Endodermal cell (in vitro differentiated cells): ENCODE measurements at regions not wholly inside any gene's neighbourhood (a gene's known extent, or its start where the extent isn't known, plus 50 kb on each side); places are given as distances from the start of the nearest gene placed in this dataset.

Experiments used
- DNase-seq: peaks from one replicate; pipeline ENCODE4 v3.0.0-alpha.2; 2017
- H3K27ac ChIP-seq: 2 replicates; pipeline ENCODE4 v1.5.1; 2013; ENCODE audit warnings: mild to moderate bottlenecking, low read depth, low read length, moderate library complexity
- H3K27me3 ChIP-seq: 2 replicates; pipeline ENCODE4 v1.6.1; 2013; ENCODE audit warnings: mild to moderate bottlenecking, low read length, moderate library complexity; ENCODE audit not compliant: insufficient read depth, control insufficient read depth, poor library complexity, severe bottlenecking
- H3K36me3 ChIP-seq: 2 replicates; pipeline ENCODE4 v1.7.0; 2013; ENCODE audit warnings: mild to moderate bottlenecking, low read length, moderate library complexity; ENCODE audit not compliant: control insufficient read depth, insufficient read depth
- H3K4me1 ChIP-seq: one replicate; pipeline ENCODE4 v1.7.0; 2013; ENCODE audit warnings: low read length; ENCODE audit not compliant: control insufficient read depth, insufficient read depth
- H3K4me3 ChIP-seq: 2 replicates; pipeline ENCODE4 v1.5.1; 2013; ENCODE audit warnings: mild to moderate bottlenecking, low read length, moderate library complexity
- H3K9ac ChIP-seq: 2 replicates; pipeline ENCODE4 v1.6.1; 2013; ENCODE audit warnings: mild to moderate bottlenecking, low read length, moderate library complexity; ENCODE audit not compliant: poor library complexity, severe bottlenecking; ENCODE audit errors: extremely low read depth
- H3K9me3 ChIP-seq: 2 replicates; pipeline ENCODE4 v1.6.1; 2013; ENCODE audit warnings: mild to moderate bottlenecking, low read length, moderate library complexity; ENCODE audit not compliant: control insufficient read depth
- H3K27ac Mint-ChIP-seq: 2 replicates; pipeline ENCODE4 v1.8.0; 2020; ENCODE audit warnings: mixed read lengths
- H3K27me3 Mint-ChIP-seq: 2 replicates; pipeline ENCODE4 v1.8.0; 2021; ENCODE audit warnings: mild to moderate bottlenecking, mixed read lengths; ENCODE audit not compliant: insufficient read depth
- H3K36me3 Mint-ChIP-seq: 2 replicates; pipeline ENCODE4 v1.8.0; 2020; ENCODE audit warnings: low read depth, mixed read lengths
- H3K4me1 Mint-ChIP-seq: 2 replicates; pipeline ENCODE4 v1.8.0; 2020; ENCODE audit warnings: mixed read lengths
- H3K4me3 Mint-ChIP-seq: 2 replicates; pipeline ENCODE4 v1.8.0; 2020; ENCODE audit warnings: mild to moderate bottlenecking, moderate library complexity, mixed read lengths
- H3K9me3 Mint-ChIP-seq: 2 replicates; pipeline ENCODE4 v1.8.0; 2020; ENCODE audit warnings: mild to moderate bottlenecking, mixed read lengths
- WGBS, 2 experiments: methylation state at CpG; one replicate each; pipeline versions ENCODE4 v1.1.5 to v1.1.7; 2013; ENCODE audit warnings: missing lambda C conversion rate in 2 of 2, mixed read lengths in 1 of 2; ENCODE audit not compliant: insufficient coverage in 1 of 2, insufficient read length in 1 of 2; 5-methylcytosine and 5-hydroxymethylcytosine counted together
- TF ChIP-seq, protein P1 (sequence below): fragments of 200-600 bp; sonication (generic); conservative IDR thresholded peaks from 2 replicates; pipeline ENCODE4 v1.5.0; 2021; ENCODE audit warnings: antibody characterized with exemption, mild to moderate bottlenecking

- no peak overlapping the region for H3K27ac Mint-ChIP-seq
- no peaks in the 10 kb centered on the region for H3K4me1 ChIP-seq
- no peaks in the 10 kb centered on the region for H3K9me3 ChIP-seq
- H3K27ac ChIP-seq, result no peak overlapping the region
- no peaks in the 10 kb centered on the region for H3K36me3 ChIP-seq
- 92% methylated on average over 1 of the region's 1 CpG; no CpG with 5 or more reads in 1 of the 2 experiments for WGBS, 2 experiments
- no peak overlapping the region for H3K9ac ChIP-seq
- H3K4me3 Mint-ChIP-seq, result no peak overlapping the region
- H3K4me3 ChIP-seq, result no peak overlapping the region
- H3K27me3 ChIP-seq, result no peaks in the 10 kb centered on the region
- no peaks in the 10 kb centered on the region for H3K27me3 Mint-ChIP-seq
- TF ChIP-seq, protein P1, sequence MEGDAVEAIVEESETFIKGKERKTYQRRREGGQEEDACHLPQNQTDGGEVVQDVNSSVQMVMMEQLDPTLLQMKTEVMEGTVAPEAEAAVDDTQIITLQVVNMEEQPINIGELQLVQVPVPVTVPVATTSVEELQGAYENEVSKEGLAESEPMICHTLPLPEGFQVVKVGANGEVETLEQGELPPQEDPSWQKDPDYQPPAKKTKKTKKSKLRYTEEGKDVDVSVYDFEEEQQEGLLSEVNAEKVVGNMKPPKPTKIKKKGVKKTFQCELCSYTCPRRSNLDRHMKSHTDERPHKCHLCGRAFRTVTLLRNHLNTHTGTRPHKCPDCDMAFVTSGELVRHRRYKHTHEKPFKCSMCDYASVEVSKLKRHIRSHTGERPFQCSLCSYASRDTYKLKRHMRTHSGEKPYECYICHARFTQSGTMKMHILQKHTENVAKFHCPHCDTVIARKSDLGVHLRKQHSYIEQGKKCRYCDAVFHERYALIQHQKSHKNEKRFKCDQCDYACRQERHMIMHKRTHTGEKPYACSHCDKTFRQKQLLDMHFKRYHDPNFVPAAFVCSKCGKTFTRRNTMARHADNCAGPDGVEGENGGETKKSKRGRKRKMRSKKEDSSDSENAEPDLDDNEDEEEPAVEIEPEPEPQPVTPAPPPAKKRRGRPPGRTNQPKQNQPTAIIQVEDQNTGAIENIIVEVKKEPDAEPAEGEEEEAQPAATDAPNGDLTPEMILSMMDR, result no peak
- H3K4me1 Mint-ChIP-seq, result peaks cover 2% of the 10 kb centered on the region
- H3K36me3 Mint-ChIP-seq, result no peaks in the 10 kb centered on the region
- DNase-seq, result no peak
- no peaks in the 10 kb centered on the region for H3K9me3 Mint-ChIP-seq
Measured at GRCh38 chr4:153093396-153093795, 110.8 kb upstream of the TRIM2 start.

DNA sequence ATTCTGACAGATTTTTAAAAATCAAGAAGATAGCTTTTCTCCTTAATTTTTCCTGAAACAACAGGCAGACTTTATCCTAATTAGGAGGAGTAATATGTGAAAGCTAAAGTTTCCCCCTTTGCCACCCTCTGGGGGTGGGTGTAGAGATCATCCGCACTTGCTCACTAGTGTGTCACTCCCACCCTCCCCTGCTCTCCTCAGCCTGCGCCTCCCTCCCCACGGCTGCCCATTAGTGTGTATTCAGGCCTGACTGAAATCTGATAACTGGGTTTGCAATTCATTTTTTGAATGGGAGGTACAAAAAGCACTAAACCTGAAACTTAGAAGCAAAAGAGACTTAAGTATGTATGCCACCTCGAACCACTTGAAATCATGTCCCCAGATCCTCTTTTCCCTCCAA lies 110.4 kb upstream of the TRIM2 start:
- no peaks in the 10 kb centered on the region for H3K4me1 ChIP-seq
- no peaks in the 10 kb centered on the region for H3K36me3 ChIP-seq
- WGBS, 2 experiments, result 92 to 100% methylated on average over 1 to 3 of the region's 4 CpGs
- H3K4me3 Mint-ChIP-seq, result no peak overlapping the region
- no peaks in the 10 kb centered on the region for H3K27me3 ChIP-seq
- no peak overlapping the region for H3K27ac Mint-ChIP-seq
- no peak for DNase-seq
- TF ChIP-seq, protein P1, result no peak
- H3K27me3 Mint-ChIP-seq, result no peaks in the 10 kb centered on the region
- no peaks in the 10 kb centered on the region for H3K9me3 ChIP-seq
- no peak overlapping the region for H3K27ac ChIP-seq
- no peaks in the 10 kb centered on the region for H3K36me3 Mint-ChIP-seq
- no peak overlapping the region for H3K9ac ChIP-seq
- no peak overlapping the region for H3K4me3 ChIP-seq
- peaks cover 2% of the 10 kb centered on the region for H3K4me1 Mint-ChIP-seq
- H3K9me3 Mint-ChIP-seq, result no peaks in the 10 kb centered on the region

DNA sequence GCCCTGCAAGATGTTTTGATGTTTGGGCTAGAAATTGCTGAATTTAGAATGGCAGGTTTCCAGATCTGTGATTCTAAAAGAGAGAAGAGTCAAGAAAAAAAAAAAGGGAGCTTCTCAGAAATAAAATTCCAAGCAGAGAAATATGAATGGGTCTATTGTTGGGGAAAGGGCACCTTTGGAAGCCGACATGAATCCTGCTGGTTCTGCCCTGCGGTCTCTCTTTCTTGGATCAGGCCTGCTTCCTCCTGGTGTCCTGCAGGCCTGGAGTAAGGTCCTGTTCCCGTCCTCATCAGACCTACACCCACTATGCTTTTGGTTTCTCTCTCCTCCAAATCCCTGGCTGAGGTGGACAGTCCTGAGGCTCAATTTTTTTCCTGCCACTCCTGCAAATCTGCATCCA lies 109.8 kb upstream of the TRIM2 start:
- WGBS, 2 experiments, result 82 to 86% methylated on average over 2 to 3 of the region's 3 CpGs
- Mint-ChIP-seq H3K36me3 (no peaks in the 10 kb centered on the region), H3K4me3 (no peak overlapping the region)

More for the DNA sequence above, 109.8 kb upstream of the TRIM2 start:
- DNase-seq, result no peak
- Mint-ChIP-seq H3K9me3 (no peaks in the 10 kb centered on the region), H3K4me1 (peaks cover 2% of the 10 kb centered on the region), H3K27me3 (no peaks in the 10 kb centered on the region), H3K27ac (no peak overlapping the region)
- TF ChIP-seq, protein P1, result no peak
- Histone ChIP-seq H3K36me3 (no peaks in the 10 kb centered on the region), H3K27me3 (no peaks in the 10 kb centered on the region), H3K9ac (no peak overlapping the region), H3K4me1 (no peaks in the 10 kb centered on the region), H3K9me3 (no peaks in the 10 kb centered on the region), H3K4me3 (no peak overlapping the region), H3K27ac (no peak overlapping the region)
